SK-N-SH treated with all-trans-retinoic acid at 6 μM for 48 hours (cell line): ENCODE measurements at regions not wholly inside any gene's neighbourhood (a gene's known extent, or its start where the extent isn't known, plus 50 kb on each side); places are given as distances from the start of the nearest gene placed in this dataset.

Experiments
- ATAC-seq: fragments of 200-7000 bp; cut with Tn5 transposase; 3 replicates; pipeline ENCODE4 v1.9.1; 2020; ENCODE audit warnings: mild to moderate bottlenecking, moderate library complexity
- ARNTL ChIP-seq: fragments of 450-650 bp; formaldehyde crosslinking; IDR thresholded peaks from 2 replicates; pipeline ENCODE4 v1.5.0; 2020; ENCODE audit warnings: low read depth, mild to moderate bottlenecking, moderate library complexity, borderline replicate concordance
- BACH2 ChIP-seq: fragments of 250-450 bp; sonication (Bioruptor Pico); IDR thresholded peaks from 2 replicates; pipeline ENCODE4 v1.9.0; 2021; ENCODE audit warnings: mild to moderate bottlenecking, borderline replicate concordance
- CREB5 ChIP-seq: fragments of 250-450 bp; sonication (Bioruptor Pico); IDR thresholded peaks from 2 replicates; pipeline ENCODE4 v1.5.1; 2020; ENCODE audit warnings: low read depth, mild to moderate bottlenecking, moderate library complexity
- CSDC2 ChIP-seq: fragments of 250-450 bp; sonication (Bioruptor Pico); IDR thresholded peaks from 2 replicates; pipeline ENCODE4 v1.5.0; 2020; ENCODE audit warnings: mild to moderate bottlenecking, moderate library complexity
- CSRNP3 ChIP-seq: fragments of 250-450 bp; sonication (Bioruptor Pico); IDR thresholded peaks from 2 replicates; pipeline ENCODE4 v1.5.1; 2021; ENCODE audit warnings: mild to moderate bottlenecking, moderate library complexity
- ESRRG ChIP-seq: fragments of 250-450 bp; sonication (Bioruptor Pico); IDR thresholded peaks from 2 replicates; pipeline ENCODE4 v1.6.1; 2021; ENCODE audit warnings: mild to moderate bottlenecking
- GLIS3 ChIP-seq: fragments of 250-450 bp; sonication (Bioruptor Pico); IDR thresholded peaks from 2 replicates; pipeline ENCODE4 v1.5.0; 2020; ENCODE audit warnings: mild to moderate bottlenecking, moderate library complexity
- ISL1 ChIP-seq: fragments of 250-450 bp; sonication (Bioruptor Pico); IDR thresholded peaks from 2 replicates; pipeline ENCODE4 v2.1.2; 2022; ENCODE audit warnings: mild to moderate bottlenecking, moderate library complexity
- OSR1 ChIP-seq: fragments of 250-450 bp; sonication (Bioruptor Pico); IDR thresholded peaks from 2 replicates; pipeline ENCODE4 v1.8.0; 2022; ENCODE audit warnings: moderate library complexity, mild to moderate bottlenecking, inconsistent platforms
- PATZ1 ChIP-seq: fragments of 250-450 bp; sonication (Bioruptor Pico); IDR thresholded peaks from 2 replicates; pipeline ENCODE4 v1.8.0; 2020; ENCODE audit warnings: mild to moderate bottlenecking, moderate library complexity, borderline replicate concordance
- POU6F1 ChIP-seq: fragments of 250-450 bp; sonication (Bioruptor Pico); IDR thresholded peaks from 2 replicates; pipeline ENCODE4 v1.8.0; 2021; ENCODE audit warnings: low read depth, mild to moderate bottlenecking, moderate library complexity, borderline replicate concordance
- PPARA ChIP-seq: fragments of 250-450 bp; sonication (Bioruptor Pico); IDR thresholded peaks from 2 replicates; pipeline ENCODE4 v1.5.0; 2020; ENCODE audit warnings: mild to moderate bottlenecking, borderline replicate concordance
- RARB ChIP-seq: fragments of 250-450 bp; sonication (Bioruptor Pico); IDR thresholded peaks from 2 replicates; pipeline ENCODE4 v1.8.0; 2021; ENCODE audit warnings: mild to moderate bottlenecking, moderate library complexity
- SNAI2 ChIP-seq: fragments of 250-450 bp; sonication (Bioruptor Pico); IDR thresholded peaks from 2 replicates; pipeline ENCODE4 v1.5.0; 2020; ENCODE audit warnings: mild to moderate bottlenecking, moderate library complexity
- TCF4 ChIP-seq: fragments of 250-450 bp; sonication (Bioruptor Pico); IDR thresholded peaks from 2 replicates; pipeline ENCODE4 v1.8.0; 2021; ENCODE audit warnings: mild to moderate bottlenecking, moderate library complexity, borderline replicate concordance
- TOX ChIP-seq: fragments of 250-450 bp; sonication (Bioruptor Pico); IDR thresholded peaks from 2 replicates; pipeline ENCODE4 v1.8.0; 2021; ENCODE audit warnings: mild to moderate bottlenecking, moderate library complexity, borderline replicate concordance
- TSHZ2 ChIP-seq: fragments of 250-450 bp; sonication (Bioruptor Pico); IDR thresholded peaks from 2 replicates; pipeline ENCODE4 v1.5.0; 2020; ENCODE audit warnings: mild to moderate bottlenecking, moderate library complexity
- ZC3H10 ChIP-seq: fragments of 250-450 bp; sonication (Bioruptor Pico); IDR thresholded peaks from 2 replicates; pipeline ENCODE4 v1.5.1; 2021; ENCODE audit warnings: mild to moderate bottlenecking, moderate library complexity
- ZFP3 ChIP-seq: fragments of 250-450 bp; sonication (Bioruptor Pico); IDR thresholded peaks from 2 replicates; pipeline ENCODE4 v1.5.0; 2020; ENCODE audit warnings: mild to moderate bottlenecking, moderate library complexity
- ZFP30 ChIP-seq: fragments of 450-650 bp; formaldehyde crosslinking; IDR thresholded peaks from 2 replicates; pipeline ENCODE4 v1.5.0; 2022; ENCODE audit warnings: mild to moderate bottlenecking, moderate library complexity
- ZNF565 ChIP-seq: fragments of 450-650 bp; formaldehyde crosslinking; conservative IDR thresholded peaks from 2 replicates; pipeline ENCODE4 v1.5.0; 2020; ENCODE audit warnings: low read depth, mild to moderate bottlenecking, moderate library complexity
- ZNF70 ChIP-seq: fragments of 450-650 bp; formaldehyde crosslinking; IDR thresholded peaks from 2 replicates; pipeline ENCODE4 v1.5.0; 2020; ENCODE audit warnings: mild to moderate bottlenecking, moderate library complexity
- ZNF8 ChIP-seq: fragments of 450-650 bp; formaldehyde crosslinking; IDR thresholded peaks from 2 replicates; pipeline ENCODE4 v1.5.0; 2020; ENCODE audit warnings: mild to moderate bottlenecking, moderate library complexity

- ATAC-seq = no peak
- TF ChIP-seq ISL1 (CRISPR knock-in tag) = no peak
- TF ChIP-seq SNAI2 (CRISPR knock-in tag) = no peak
- no peak for TF ChIP-seq CREB5
- no peak for TF ChIP-seq ZC3H10 (CRISPR knock-in tag)
- TF ChIP-seq BACH2 (CRISPR knock-in tag) = no peak
- no peak for TF ChIP-seq TCF4
- no peak for TF ChIP-seq RARB
- TF ChIP-seq ESRRG = no peak
- no peak for TF ChIP-seq ZNF70 (CRISPR knock-in tag)
- TF ChIP-seq ZFP3 (CRISPR knock-in tag) = no peak
- TF ChIP-seq OSR1 (CRISPR knock-in tag) = no peak
- no peak for TF ChIP-seq TOX (CRISPR knock-in tag)
- TF ChIP-seq ARNTL (CRISPR knock-in tag) = no peak
- TF ChIP-seq POU6F1 (CRISPR knock-in tag) = no peak
- TF ChIP-seq CSRNP3 (CRISPR knock-in tag) = no peak
- TF ChIP-seq ZNF8 (CRISPR knock-in tag) = no peak
These were observed 858.8 kb upstream of the FRG1 start for GRCh38 chr4:189081826-189082225.

GRCh38 chr4:189083769-189084168 is 856.9 kb upstream of the FRG1 start:
- no peak for TF ChIP-seq ZNF565 (CRISPR knock-in tag)
- no peak for TF ChIP-seq ARNTL (CRISPR knock-in tag)
- TF ChIP-seq BACH2 (CRISPR knock-in tag) = no peak
- TF ChIP-seq RARB = no peak
- no peak for TF ChIP-seq ZC3H10 (CRISPR knock-in tag)
- no peak for TF ChIP-seq ZFP3 (CRISPR knock-in tag)
- TF ChIP-seq CSDC2 (CRISPR knock-in tag) = no peak
- TF ChIP-seq PPARA = no peak
- no peak for TF ChIP-seq ESRRG
- no peak for TF ChIP-seq TCF4
- TF ChIP-seq OSR1 (CRISPR knock-in tag) = no peak
- TF ChIP-seq ZNF8 (CRISPR knock-in tag) = no peak
- no peak for TF ChIP-seq TSHZ2 (CRISPR knock-in tag)
- TF ChIP-seq POU6F1 (CRISPR knock-in tag) = no peak
- no peak for TF ChIP-seq ZNF70 (CRISPR knock-in tag)
- TF ChIP-seq ZFP30 (CRISPR knock-in tag) = no peak
- TF ChIP-seq GLIS3 (CRISPR knock-in tag) = no peak
- TF ChIP-seq PATZ1 (CRISPR knock-in tag) = no peak
- no peak for ATAC-seq
